Esophagus squamous epithelium (tissue), 5 donors: ENCODE measurements at regions not wholly inside any gene's neighbourhood (a gene's known extent, or its start where the extent isn't known, plus 50 kb on each side); places are given as distances from the start of the nearest gene placed in this dataset.

Experiments used
- DNase-seq: peaks from one replicate; lab custom pipeline; 2025; lab: John Stamatoyannopoulos, UW
- H3K27ac ChIP-seq, 4 donors: fragments of 200-600 bp; sonication (generic); one replicate each; pipeline ENCODE4 v1.5.1; 2016 to 2019; ENCODE audit warnings: mild to moderate bottlenecking in 1 of 4
- H3K27me3 ChIP-seq, 4 donors: fragments of 200-600 bp; sonication (generic); 1 replicate in 3 of 4; 2 replicates in 1 of 4; pipeline versions ENCODE4 v1.5.1 to v1.6.0; 2017 to 2021; ENCODE audit warnings: antibody characterized with exemption in 1 of 4
- H3K36me3 ChIP-seq, 3 donors: fragments of 200-600 bp; sonication (generic); one replicate each; pipeline ENCODE4 v1.5.1; 2016 to 2019
- H3K4me1 ChIP-seq, 3 donors: fragments of 200-600 bp; sonication (generic); one replicate each; pipeline ENCODE4 v1.5.1; 2017 to 2019
- H3K4me3 ChIP-seq, 4 donors: fragments of 200-600 bp; sonication (generic); 1 replicate in 3 of 4; 2 replicates in 1 of 4; pipeline ENCODE4 v1.5.1; 2016 to 2019; ENCODE audit warnings: mild to moderate bottlenecking in 2 of 4, moderate library complexity in 1 of 4
- H3K9me3 ChIP-seq, 3 donors: fragments of 200-600 bp; sonication (generic); one replicate each; pipeline ENCODE4 v1.5.1; 2016 to 2019
- CTCF ChIP-seq, 6 experiments: fragments of 450-650 bp in 4 of 6; fragments of 200-600 bp in 2 of 6; sonication (generic) in 2 of 6; IDR thresholded peaks; one replicate each; pipeline ENCODE4 v1.5.1; 2016 to 2019; ENCODE audit warnings: antibody characterized with exemption in 6 of 6, mild to moderate bottlenecking in 4 of 6, moderate library complexity in 4 of 6
- POLR2A ChIP-seq, 4 donors: fragments of 450-650 bp; IDR thresholded peaks; one replicate each; pipeline ENCODE4 v1.6.1; 2017; ENCODE audit warnings: antibody characterized with exemption in 4 of 4, mild to moderate bottlenecking in 4 of 4, moderate library complexity in 3 of 4
- WGBS, 2 donors: methylation state at CpG; one replicate each; pipeline ENCODE4 v1.1.5; 2018; 5-methylcytosine and 5-hydroxymethylcytosine counted together
- intact Hi-C: fragments of 100-400 bp; cut with DNase I; formaldehyde crosslinking; loops from one replicate; pipeline ENCODE4 v1.15.0; 2022
- donor health status: DM: yes; HTN: yes; CAD: no.

DNA sequence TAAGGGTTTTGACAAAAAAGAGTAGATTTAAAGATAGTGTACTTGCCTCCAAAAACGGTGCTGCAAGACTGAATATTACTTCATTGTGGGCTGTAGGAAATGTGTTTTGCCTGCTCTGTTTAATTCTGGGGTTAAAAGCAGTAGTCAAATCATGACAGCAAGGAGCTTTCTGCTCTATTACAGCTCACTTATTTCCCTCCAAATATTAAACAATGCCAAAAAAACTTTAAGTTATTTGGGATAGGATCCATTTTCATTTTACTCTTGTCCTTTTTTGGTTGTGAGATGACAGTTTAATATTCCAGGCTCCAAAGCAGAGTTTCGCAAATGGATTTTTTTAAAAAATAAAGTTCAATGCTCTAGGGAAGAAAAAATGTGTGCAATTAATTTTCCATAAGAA lies 340.4 kb upstream of the RGMB start:
- Histone ChIP-seq H3K27me3 (no peaks in the 10 kb centered on the region), H3K9me3 (no peaks in the 10 kb centered on the region), H3K36me3 (no peaks in the 10 kb centered on the region), H3K4me3 (no peak overlapping the region), H3K27ac (peak overlapping the region in 2 of 4 donors; percentile 21 to 39), H3K4me1 (peaks cover 0 to 11% (median 5%) of the 10 kb centered on the region in 3 donors)
- 46 to 50% methylated on average over 2 of the region's 2 CpGs for WGBS, 2 donors
- TF ChIP-seq CTCF (IDR thresholded peaks at IDR 0.05) (no peak), POLR2A (IDR thresholded peaks at IDR 0.05) (no peak)
- DNase-seq = no peak
- intact Hi-C loops = no loop called here

GRCh38 chr5:98433673-98434072 lies 339.8 kb upstream of the RGMB start:
- intact Hi-C loops = no loop called here
- Histone ChIP-seq H3K4me3 (no peak overlapping the region), H3K4me1 (peaks cover 0 to 5% (median 5%) of the 10 kb centered on the region in 3 donors), H3K9me3 (no peaks in the 10 kb centered on the region), H3K36me3 (no peaks in the 10 kb centered on the region), H3K27me3 (no peaks in the 10 kb centered on the region), H3K27ac (no peak overlapping the region)
- TF ChIP-seq POLR2A (IDR thresholded peaks at IDR 0.05) = no peak
- TF ChIP-seq CTCF (IDR thresholded peaks at IDR 0.05) = no peak
- DNase-seq = no peak

DNA sequence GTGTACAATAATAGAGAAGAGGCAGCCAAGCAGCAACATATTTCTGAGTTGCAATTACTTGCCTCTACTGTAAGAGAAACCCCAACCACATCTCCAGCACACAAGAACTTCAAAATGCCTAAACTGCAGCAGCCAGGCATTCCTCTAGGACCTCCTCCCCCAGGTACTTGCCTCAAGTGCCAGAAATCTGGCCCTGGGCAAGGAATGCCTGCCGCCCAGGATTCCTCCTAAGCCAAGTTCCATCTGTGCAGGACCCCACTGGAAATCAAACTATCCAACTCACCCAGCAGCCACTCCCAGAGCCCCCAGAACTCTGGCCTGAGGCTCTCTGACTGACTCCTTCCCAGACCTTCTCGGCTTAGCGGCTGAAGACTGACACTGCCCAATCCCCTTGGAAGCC lies 336.8 kb upstream of the RGMB start:
- DNase-seq = no peak
- WGBS, 2 donors = 71 to 94% methylated on average over 2 to 3 of the region's 3 CpGs
- no peaks in the 10 kb centered on the region for H3K27me3 ChIP-seq
- no peaks in the 10 kb centered on the region for H3K36me3 ChIP-seq
- no peak overlapping the region for H3K4me3 ChIP-seq
- H3K9me3 ChIP-seq = peaks cover 0 to 17% (median 10%) of the 10 kb centered on the region in 3 donors
- no peak for TF ChIP-seq CTCF (IDR thresholded peaks at IDR 0.05)
- no peak for TF ChIP-seq POLR2A (IDR thresholded peaks at IDR 0.05)
- H3K4me1 ChIP-seq = peaks cover 0 to 5% (median 0%) of the 10 kb centered on the region in 3 donors
- no peak overlapping the region for H3K27ac ChIP-seq
- intact Hi-C loops = no loop called here

GRCh38 chr5:98442448-98442847 lies 331.0 kb upstream of the RGMB start:
- no peak overlapping the region for H3K27ac ChIP-seq
- H3K4me3 ChIP-seq = no peak overlapping the region
- TF ChIP-seq CTCF (IDR thresholded peaks at IDR 0.05) (no peak), POLR2A (IDR thresholded peaks at IDR 0.05) (no peak)
- peaks cover 0 to 35% (median 10%) of the 10 kb centered on the region in 3 donors for H3K9me3 ChIP-seq
- WGBS, 2 donors = 60% methylated on average over 1 of the region's 1 CpG; no CpG with 5 or more reads in 1 of the 2 donors
- H3K27me3 ChIP-seq = no peaks in the 10 kb centered on the region
- DNase-seq = no peak
- no peaks in the 10 kb centered on the region for H3K36me3 ChIP-seq
- intact Hi-C loops = no loop called here
- no peaks in the 10 kb centered on the region for H3K4me1 ChIP-seq

- no peaks in the 10 kb centered on the region for H3K4me1 ChIP-seq
- intact Hi-C loops = no loop called here
- DNase-seq = no peak
- H3K27me3 ChIP-seq = no peaks in the 10 kb centered on the region
- no peak overlapping the region for H3K4me3 ChIP-seq
- TF ChIP-seq CTCF (IDR thresholded peaks at IDR 0.05) (no peak), POLR2A (IDR thresholded peaks at IDR 0.05) (no peak)
- H3K9me3 ChIP-seq = peaks cover 0 to 35% (median 10%) of the 10 kb centered on the region in 3 donors
- H3K27ac ChIP-seq = no peak overlapping the region
- 56 to 89% methylated on average over 1 of the region's 1 CpG for WGBS, 2 donors
- no peaks in the 10 kb centered on the region for H3K36me3 ChIP-seq
Observed at GRCh38 chr5:98443881-98444280, 329.6 kb upstream of the RGMB start.
